A549 (cell line): ENCODE measurements at regions not wholly inside any gene's neighbourhood (a gene's known extent, or its start where the extent isn't known, plus 50 kb on each side); places are given as distances from the start of the nearest gene placed in this dataset.

ENCODE experiments used
- CEBPB ChIP-seq, 2 experiments: fragments of >200 bp in 1 of 2; sonication (Bioruptor Twin) in 1 of 2; formaldehyde crosslinking in 1 of 2; IDR thresholded peaks; 2 replicates each; pipeline ENCODE4 v1.6.1; 2012 to 2016
- CTCF ChIP-seq: fragments of >200 bp; sonication (Bioruptor Twin); formaldehyde crosslinking; IDR thresholded peaks from 3 replicates; pipeline ENCODE4 v1.5.1; 2016
- EP300 ChIP-seq, 2 experiments: fragments of >200 bp; sonication (Bioruptor Twin); formaldehyde crosslinking; IDR thresholded peaks; 2 replicates in 1 of 2; 3 replicates in 1 of 2; pipeline ENCODE4 v1.6.1; 2016 to 2017
- ESRRA ChIP-seq: fragments of 150-350 bp; IDR thresholded peaks from 2 replicates; pipeline ENCODE4 v1.6.1; 2014; ENCODE audit warnings: mild to moderate bottlenecking, low read length, borderline replicate concordance
- MAX ChIP-seq: IDR thresholded peaks from 2 replicates; pipeline ENCODE4 v1.6.1; 2012
- MAZ ChIP-seq: fragments of 150-350 bp; IDR thresholded peaks from 2 replicates; pipeline ENCODE4 v1.6.1; 2014; ENCODE audit warnings: antibody characterized with exemption, low read depth, low read length, borderline replicate concordance
- NFE2L2 ChIP-seq: fragments of 150-350 bp; conservative IDR thresholded peaks from 2 replicates; pipeline ENCODE4 v1.6.1; 2014; ENCODE audit warnings: low read length
- POLR2A ChIP-seq: IDR thresholded peaks from 2 replicates; pipeline ENCODE4 v1.6.1; 2012; ENCODE audit warnings: mild to moderate bottlenecking, low read length

- no peak for TF ChIP-seq NFE2L2
- TF ChIP-seq CTCF = no peak
- no peak for TF ChIP-seq EP300 (IDR thresholded peaks at IDR 0.05)
- TF ChIP-seq ESRRA = no peak
- no peak for TF ChIP-seq CEBPB (IDR thresholded peaks at IDR 0.05)
- TF ChIP-seq POLR2A = no peak
- TF ChIP-seq MAX = no peak
- no peak for TF ChIP-seq MAZ
These were observed 213.9 kb downstream of the ACKR3 start for GRCh38 chr2:236783417-236784020.
